H1 (cell line): ENCODE measurements at regions not wholly inside any gene's neighbourhood (a gene's known extent, or its start where the extent isn't known, plus 50 kb on each side); places are given as distances from the start of the nearest gene placed in this dataset.

ENCODE experiments used
- CTCF ChIA-PET: fragments of 300-600 bp; sonication (Branson Sonifier 250); formaldehyde crosslinking; loops from one replicate; lab custom pipeline; 2021; ENCODE audit not compliant: partially characterized antibody; lab: Charles Lee
- POLR2A ChIA-PET: fragments of 300-600 bp; sonication (Branson Sonifier 250); formaldehyde crosslinking; loops from one replicate; lab custom pipeline; 2021; ENCODE audit warnings: inconsistent platforms; ENCODE audit not compliant: partially characterized antibody; lab: Charles Lee
- DNase-seq, 2 experiments: peaks; one replicate each; pipeline versions ENCODE4 v3.0.0 to v3.0.0-alpha.2; 2010 to 2022; ENCODE audit warnings: low spot score in 2 of 2, low read depth in 1 of 2, mixed read lengths in 1 of 2
- FAIRE-seq: peaks from 2 replicates; lab custom pipeline; 2011; peaks lifted over from hg19 to GRCh38; lab: Jason Lieb, UNC
- H2AFZ ChIP-seq: 2 replicates; pipeline ENCODE4 v1.8.1; 2012; ENCODE audit warnings: low read length, inconsistent platforms
- H2AK5ac ChIP-seq: 2 replicates; pipeline ENCODE4 v1.6.1; 2013; ENCODE audit warnings: low read depth, low read length
- H2BK120ac ChIP-seq: replicated peaks from 2 replicates; pipeline ENCODE3; 2013; ENCODE audit warnings: low read depth, low read length, inconsistent platforms
- H2BK12ac ChIP-seq: 2 replicates; pipeline ENCODE4 v1.6.1; 2013; ENCODE audit warnings: low read depth, low read length
- H2BK15ac ChIP-seq: 2 replicates; pipeline ENCODE4 v1.6.1; 2013; ENCODE audit warnings: low read length
- H2BK20ac ChIP-seq: 2 replicates; pipeline ENCODE4 v1.6.1; 2013; ENCODE audit warnings: low read length
- H2BK5ac ChIP-seq: 2 replicates; pipeline ENCODE4 v1.6.1; 2013; ENCODE audit warnings: low read depth, low read length
- H3K14ac ChIP-seq: 2 replicates; pipeline ENCODE4 v1.6.1; 2013; ENCODE audit warnings: inconsistent platforms; ENCODE audit not compliant: insufficient read length
- H3K18ac ChIP-seq: 2 replicates; pipeline ENCODE4 v1.6.1; 2013; ENCODE audit warnings: low read length; ENCODE audit errors: extremely low read depth
- H3K23ac ChIP-seq: 2 replicates; pipeline ENCODE4 v1.6.1; 2013; ENCODE audit warnings: inconsistent platforms; ENCODE audit not compliant: insufficient read length
- H3K23me2 ChIP-seq: 2 replicates; pipeline ENCODE4 v1.6.1; 2013; ENCODE audit warnings: low read depth, low read length
- H3K27ac ChIP-seq: 2 replicates; pipeline ENCODE4 v1.6.1; 2011; ENCODE audit warnings: low read depth, low read length, inconsistent platforms
- H3K27me3 ChIP-seq, 4 experiments: replicated peaks in 1 of 4; 1 replicate in 1 of 4; 2 replicates in 3 of 4; pipeline versions ENCODE4 v1.6.1 to v1.8.1; 2011 to 2013; ENCODE audit warnings: low read length in 3 of 4, mild to moderate bottlenecking in 3 of 4, inconsistent platforms in 2 of 4, mixed read lengths in 2 of 4, moderate library complexity in 1 of 4; ENCODE audit not compliant: control insufficient read depth in 3 of 4, insufficient read depth in 3 of 4; ENCODE audit errors: extremely low read depth in 1 of 4
- H3K36me3 ChIP-seq, 4 experiments: 2 replicates each; pipeline versions ENCODE4 v1.6.1 to v1.8.1; 2011 to 2013; ENCODE audit warnings: mild to moderate bottlenecking in 4 of 4, low read length in 3 of 4, moderate library complexity in 2 of 4, control low read depth in 1 of 4, inconsistent platforms in 1 of 4; ENCODE audit not compliant: insufficient read depth in 4 of 4, control insufficient read depth in 2 of 4
- H3K4ac ChIP-seq: replicated peaks from 2 replicates; pipeline ENCODE3; 2013; ENCODE audit warnings: low read length, low read depth, mixed read lengths, inconsistent platforms; ENCODE audit not compliant: insufficient read length
- H3K4me1 ChIP-seq, 4 experiments: replicated peaks in 1 of 4; 1 replicate in 1 of 4; 2 replicates in 3 of 4; pipeline versions ENCODE4 v1.6.1 to v1.8.1; 2011 to 2013; ENCODE audit warnings: low read length in 3 of 4, inconsistent platforms in 2 of 4, mixed read lengths in 1 of 4; ENCODE audit not compliant: insufficient read depth in 4 of 4, control insufficient read depth in 3 of 4
- H3K4me2 ChIP-seq, 2 experiments: 2 replicates each; pipeline versions ENCODE4 v1.6.1 to v1.8.1; 2011 to 2013; ENCODE audit warnings: low read depth in 2 of 2, low read length in 2 of 2, control low read depth in 1 of 2, inconsistent platforms in 1 of 2, mild to moderate bottlenecking in 1 of 2; ENCODE audit not compliant: insufficient read depth in 1 of 2
- H3K4me3 ChIP-seq, 4 experiments: fragments of 200-600, 300-600 bp in 1 of 4; sonication (generic), shearing (Covaris generic), sonication (Bioruptor Twin) in 1 of 4; 2 replicates each; pipeline versions ENCODE4 v1.5.1 to v1.8.1; 2011 to 2016; ENCODE audit warnings: low read length in 4 of 4, low read depth in 3 of 4, control low read depth in 2 of 4, inconsistent platforms in 2 of 4, mild to moderate bottlenecking in 2 of 4, mixed read lengths in 1 of 4, moderate library complexity in 1 of 4; ENCODE audit not compliant: insufficient read depth in 2 of 4; ENCODE audit errors: extremely low read depth in 1 of 4
- H3K56ac ChIP-seq: replicated peaks from 2 replicates; pipeline ENCODE3; 2013; ENCODE audit warnings: low read depth, mild to moderate bottlenecking, mixed read lengths, low read length, inconsistent platforms; ENCODE audit not compliant: insufficient read length
- H3K79me1 ChIP-seq: 2 replicates; pipeline ENCODE4 v1.6.1; 2013; ENCODE audit warnings: low read depth, low read length, control low read depth
- H3K79me2 ChIP-seq, 2 experiments: 2 replicates each; pipeline versions ENCODE4 v1.6.1 to v1.8.1; 2012 to 2013; ENCODE audit warnings: low read length in 2 of 2, mild to moderate bottlenecking in 2 of 2, inconsistent platforms in 1 of 2; ENCODE audit not compliant: insufficient read depth in 2 of 2, control insufficient read depth in 1 of 2
- H3K9ac ChIP-seq, 4 experiments: replicated peaks in 1 of 4; 1 replicate in 1 of 4; 2 replicates in 3 of 4; pipeline versions ENCODE4 v1.6.1 to v1.8.1; 2011 to 2013; ENCODE audit warnings: low read depth in 3 of 4, low read length in 3 of 4, control low read depth in 2 of 4, mild to moderate bottlenecking in 2 of 4, moderate library complexity in 2 of 4, inconsistent platforms in 1 of 4; ENCODE audit errors: extremely low read depth in 1 of 4
- H3K9me3 ChIP-seq, 2 experiments: 2 replicates each; pipeline versions ENCODE4 v1.6.1 to v1.8.1; 2012 to 2013; ENCODE audit warnings: mild to moderate bottlenecking in 2 of 2, moderate library complexity in 2 of 2, control low read depth in 1 of 2, inconsistent platforms in 1 of 2, low read depth in 1 of 2, low read length in 1 of 2, mixed read lengths in 1 of 2; ENCODE audit not compliant: insufficient read depth in 2 of 2
- H4K20me1 ChIP-seq, 2 experiments: replicated peaks in 1 of 2; 2 replicates each; pipeline versions ENCODE3 to v1.8.1; 2011 to 2013; ENCODE audit warnings: inconsistent platforms in 2 of 2, low read length in 2 of 2, mild to moderate bottlenecking in 1 of 2; ENCODE audit not compliant: insufficient read depth in 2 of 2, control insufficient read depth in 1 of 2
- H4K5ac ChIP-seq: 2 replicates; pipeline ENCODE4 v1.6.1; 2013; ENCODE audit warnings: low read length, low read depth, mixed read lengths, inconsistent platforms; ENCODE audit not compliant: insufficient read length
- H4K8ac ChIP-seq: 2 replicates; pipeline ENCODE4 v1.8.0; 2013; ENCODE audit warnings: mild to moderate bottlenecking, moderate library complexity, low read length, inconsistent platforms; ENCODE audit not compliant: insufficient read depth; ENCODE audit errors: extremely low read depth
- H4K91ac ChIP-seq: replicated peaks from 2 replicates; pipeline ENCODE3; 2013; ENCODE audit warnings: low read length, mixed read lengths, inconsistent platforms; ENCODE audit not compliant: insufficient read length
- CHD1 ChIP-seq: IDR thresholded peaks from 2 replicates; pipeline ENCODE4 v1.6.1; 2012; ENCODE audit warnings: low read depth, low read length, improper control_type of control experiment
- CTBP2 ChIP-seq: IDR thresholded peaks from 2 replicates; pipeline ENCODE4 v1.7.0; 2011; ENCODE audit warnings: borderline replicate concordance, mild to moderate bottlenecking, moderate library complexity, mixed read lengths, low read length; ENCODE audit not compliant: insufficient read depth, insufficient read length
- EP300 ChIP-seq, 2 experiments: IDR thresholded peaks; 1 replicate in 1 of 2; 2 replicates in 1 of 2; pipeline ENCODE4 v1.6.1; 2011 to 2012; ENCODE audit warnings: low read depth in 2 of 2, low read length in 2 of 2, mild to moderate bottlenecking in 2 of 2, borderline replicate concordance in 1 of 2, inconsistent platforms in 1 of 2, moderate library complexity in 1 of 2
- KDM5A ChIP-seq: fragments of 200-600 bp; IDR thresholded peaks from 2 replicates; pipeline ENCODE4 v1.7.1; 2012; ENCODE audit warnings: mild to moderate bottlenecking, low read length, inconsistent platforms, mixed read lengths
- SIN3A ChIP-seq, 2 experiments: IDR thresholded peaks in 1 of 2; conservative IDR thresholded peaks in 1 of 2; 2 replicates each; pipeline ENCODE4 v1.6.1; 2011 to 2012; ENCODE audit warnings: low read length in 2 of 2, improper control_type of control experiment in 1 of 2, low read depth in 1 of 2, mild to moderate bottlenecking in 1 of 2
- SP2 ChIP-seq: IDR thresholded peaks from 2 replicates; pipeline ENCODE4 v1.6.1; 2012; ENCODE audit warnings: mild to moderate bottlenecking, low read length, inconsistent platforms
- TAF1 ChIP-seq: IDR thresholded peaks from 2 replicates; pipeline ENCODE4 v1.6.1; 2011; ENCODE audit warnings: mild to moderate bottlenecking, low read depth, low read length
- WGBS, 2 experiments: shearing (Covaris generic) in 1 of 2; methylation state at CpG; one replicate each; pipeline versions ENCODE4 v1.1.6 to v1.1.7; 2013 to 2015; ENCODE audit warnings: low lambda C conversion rate in 2 of 2, mixed read lengths in 2 of 2, inconsistent platforms in 1 of 2, low coverage in 1 of 2, missing lambda C conversion rate in 1 of 2; ENCODE audit not compliant: insufficient replicate concordance in 2 of 2, insufficient coverage in 1 of 2, insufficient read length in 1 of 2; ENCODE audit errors: extremely low coverage in 1 of 2, missing lambda C conversion rate in 1 of 2; 5-methylcytosine and 5-hydroxymethylcytosine counted together

DNA sequence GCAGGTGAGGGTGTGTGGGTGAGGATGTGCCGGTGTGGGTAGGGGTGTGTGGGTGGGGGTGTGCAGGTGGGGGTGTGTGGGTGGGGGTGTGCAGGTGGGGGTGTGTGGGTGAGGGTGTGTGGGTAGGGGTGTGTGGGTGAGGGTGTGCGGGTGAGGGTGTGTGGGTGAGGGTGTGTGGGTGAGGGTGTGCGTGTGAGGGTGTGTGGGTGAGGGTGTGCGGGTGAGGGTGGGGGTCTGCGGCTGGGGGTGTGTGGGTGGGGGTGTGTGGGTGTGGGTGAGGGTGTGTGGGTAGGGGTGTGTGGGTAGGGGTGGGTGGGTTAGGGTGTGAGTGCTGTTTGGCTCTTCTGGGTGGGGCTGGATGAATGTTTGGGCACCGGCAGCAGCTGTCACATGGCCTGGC, 241.4 kb upstream of the POTED start:
- ChIA-PET POLR2A (no interaction called here), CTCF (no interaction called here)
- no peak overlapping the region for H4K91ac ChIP-seq
- no CpG with 5 or more reads among the region's 6 CpGs for WGBS, 2 experiments
- no peaks in the 10 kb centered on the region for H3K36me3 ChIP-seq
- H3K4ac ChIP-seq = no peak overlapping the region
- no peak overlapping the region for H4K8ac ChIP-seq
- H2BK20ac ChIP-seq = no peak overlapping the region
- H2BK12ac ChIP-seq = no peak overlapping the region
- H3K4me2 ChIP-seq = no peak overlapping the region
- no peak overlapping the region for H2BK5ac ChIP-seq
- DNase-seq = no peak
- H3K27me3 ChIP-seq = no peaks in the 10 kb centered on the region
- H3K18ac ChIP-seq = no peak overlapping the region
- FAIRE-seq = no peak
- H3K9ac ChIP-seq = no peak overlapping the region
- H2AFZ ChIP-seq = no peak overlapping the region
- TF ChIP-seq CHD1 (no peak), SIN3A (conservative IDR thresholded peaks at IDR 0.05 in 1 of 2, IDR thresholded peaks at IDR 0.05 in 1 of 2; ENCODE audit: low read depth in 1 of 2, low read length in 2 of 2) (no peak), SP2 (no peak), TAF1 (no peak), KDM5A (no peak), EP300 (IDR thresholded peaks at IDR 0.05; ENCODE audit: borderline replicate concordance in 1 of 2, low read depth in 2 of 2, low read length in 2 of 2) (no peak), CTBP2 (no peak)
- no peaks in the 10 kb centered on the region for H3K79me2 ChIP-seq
- H3K4me1 ChIP-seq = no peaks in the 10 kb centered on the region
- no peak overlapping the region for H3K27ac ChIP-seq
- H4K20me1 ChIP-seq = no peaks in the 10 kb centered on the region
- H4K5ac ChIP-seq = no peak overlapping the region
- H3K23ac ChIP-seq = no peak overlapping the region
- no peak overlapping the region for H2BK15ac ChIP-seq
- H3K9me3 ChIP-seq = peaks cover 0 to 43% of the 10 kb centered on the region in 2 experiments; a peak in 2 of 4 replicates
- H3K56ac ChIP-seq = no peak overlapping the region
- H3K4me3 ChIP-seq = no peak overlapping the region
- no peaks in the 10 kb centered on the region for H3K23me2 ChIP-seq
- no peak overlapping the region for H3K14ac ChIP-seq
- H2AK5ac ChIP-seq = no peak overlapping the region
- H2BK120ac ChIP-seq = no peak overlapping the region
- no peaks in the 10 kb centered on the region for H3K79me1 ChIP-seq
